Epithelial cell of proximal tubule (primary cell): ENCODE measurements at regions not wholly inside any gene's neighbourhood (a gene's known extent, or its start where the extent isn't known, plus 50 kb on each side); places are given as distances from the start of the nearest gene placed in this dataset.
"Not testable (repeated sequence)": the region's sequence is repeated elsewhere in the genome, so short reads cannot be mapped to it uniquely, and the experiment has no call there.

ENCODE experiments used
- DNase-seq: peaks from one replicate; pipeline ENCODE4 v3.0.0-alpha.2; 2011; ENCODE audit warnings: low read depth
- H3K4me3 ChIP-seq: 2 replicates; pipeline ENCODE4 v1.5.1; 2011; ENCODE audit warnings: low read depth, mild to moderate bottlenecking, low read length
- TF ChIP-seq, protein P1 (sequence below): conservative IDR thresholded peaks from 2 replicates; pipeline ENCODE4 v1.5.1; 2012; ENCODE audit warnings: low read depth, mild to moderate bottlenecking, low read length

- no peak for DNase-seq
- no peak overlapping the region for H3K4me3 ChIP-seq
- TF ChIP-seq, protein P1, sequence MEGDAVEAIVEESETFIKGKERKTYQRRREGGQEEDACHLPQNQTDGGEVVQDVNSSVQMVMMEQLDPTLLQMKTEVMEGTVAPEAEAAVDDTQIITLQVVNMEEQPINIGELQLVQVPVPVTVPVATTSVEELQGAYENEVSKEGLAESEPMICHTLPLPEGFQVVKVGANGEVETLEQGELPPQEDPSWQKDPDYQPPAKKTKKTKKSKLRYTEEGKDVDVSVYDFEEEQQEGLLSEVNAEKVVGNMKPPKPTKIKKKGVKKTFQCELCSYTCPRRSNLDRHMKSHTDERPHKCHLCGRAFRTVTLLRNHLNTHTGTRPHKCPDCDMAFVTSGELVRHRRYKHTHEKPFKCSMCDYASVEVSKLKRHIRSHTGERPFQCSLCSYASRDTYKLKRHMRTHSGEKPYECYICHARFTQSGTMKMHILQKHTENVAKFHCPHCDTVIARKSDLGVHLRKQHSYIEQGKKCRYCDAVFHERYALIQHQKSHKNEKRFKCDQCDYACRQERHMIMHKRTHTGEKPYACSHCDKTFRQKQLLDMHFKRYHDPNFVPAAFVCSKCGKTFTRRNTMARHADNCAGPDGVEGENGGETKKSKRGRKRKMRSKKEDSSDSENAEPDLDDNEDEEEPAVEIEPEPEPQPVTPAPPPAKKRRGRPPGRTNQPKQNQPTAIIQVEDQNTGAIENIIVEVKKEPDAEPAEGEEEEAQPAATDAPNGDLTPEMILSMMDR: no peak
Observed at GRCh38 chr1:56255516-56256152, 323.7 kb downstream of the PLPP3 start.

DNA sequence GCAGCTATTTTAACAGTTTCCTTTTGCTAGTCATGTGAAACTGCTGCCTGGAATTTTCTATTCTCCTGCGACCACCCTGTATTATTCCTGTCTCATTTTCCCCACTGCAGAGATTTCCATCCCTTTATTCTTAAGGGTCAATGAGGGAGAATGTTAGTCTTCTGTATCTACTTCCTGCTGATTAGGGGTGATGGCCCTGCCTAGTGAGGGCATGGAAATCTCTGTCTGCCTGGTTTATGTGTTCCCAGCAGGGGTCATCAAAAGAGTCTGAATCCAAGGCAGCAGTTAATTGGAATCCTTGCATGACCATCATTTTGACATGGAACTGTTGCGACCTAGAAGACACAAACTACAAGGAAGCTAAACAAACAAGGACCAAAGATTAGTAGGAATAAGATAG lies 325.2 kb downstream of the PLPP3 start:
- TF ChIP-seq, protein P1: no peak
- DNase-seq: no peak
- H3K4me3 ChIP-seq: no peak overlapping the region

GRCh38 chr1:56250809-56251208 lies 328.6 kb downstream of the PLPP3 start:
- TF ChIP-seq, protein P1: no peak
- no peak for DNase-seq
- no peak overlapping the region for H3K4me3 ChIP-seq

- TF ChIP-seq, protein P1: no peak
- H3K4me3 ChIP-seq: no peak overlapping the region
- DNase-seq: no peak
Observed at GRCh38 chr1:56249234-56249633, 330.1 kb downstream of the PLPP3 start.

DNA sequence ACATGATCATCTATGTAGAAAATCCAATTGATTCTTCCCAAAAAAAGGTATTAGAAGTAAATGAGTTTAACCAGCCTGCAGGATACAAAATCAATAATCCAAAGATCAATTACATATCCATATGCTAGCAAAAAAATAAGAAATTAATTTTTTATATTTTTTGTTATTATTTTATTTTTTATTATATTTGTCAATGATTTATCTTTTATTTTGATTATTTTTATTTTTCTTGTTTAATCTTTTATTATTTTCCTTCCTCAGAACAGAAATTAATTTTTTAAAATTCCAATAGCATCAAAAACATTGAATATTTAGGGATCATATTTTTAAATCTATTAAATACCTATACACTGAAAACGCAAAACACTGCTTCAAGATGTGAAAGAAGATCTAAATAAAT lies 331.2 kb downstream of the PLPP3 start:
- no peak for DNase-seq
- H3K4me3 ChIP-seq: no peak overlapping the region
- TF ChIP-seq, protein P1: no peak

GRCh38 chr1:56246726-56247125 lies 332.6 kb downstream of the PLPP3 start:
- not testable (repeated sequence) for DNase-seq, H3K4me3 ChIP-seq

DNA sequence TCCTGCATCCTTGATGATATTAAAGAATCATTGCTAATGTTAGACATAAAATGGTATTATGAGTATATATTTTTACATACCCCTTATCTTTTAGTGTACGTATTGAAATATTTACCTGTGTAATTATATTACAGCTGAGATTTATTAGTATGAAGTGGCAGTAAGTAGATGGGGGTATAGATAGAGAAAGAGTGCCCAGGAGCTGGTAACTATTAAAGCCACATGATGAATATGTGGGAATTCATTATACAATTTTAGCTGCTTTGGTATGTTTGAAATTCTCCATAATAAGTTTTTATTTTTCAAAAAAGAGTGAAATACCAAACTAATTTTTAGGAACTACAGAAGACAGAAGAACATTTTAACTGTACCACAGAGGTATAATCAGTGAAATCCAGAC lies 339.0 kb downstream of the PLPP3 start:
- H3K4me3 ChIP-seq: no peak overlapping the region
- DNase-seq: no peak
- TF ChIP-seq, protein P1: no peak
